ENCODE measurements at regions not wholly inside any gene's neighbourhood (a gene's known extent, or its start where the extent isn't known, plus 50 kb on each side); places are given as distances from the start of the nearest gene placed in this dataset.
A peak's percentile ranks its signal among the peaks of the same experiment; 100 is the strongest.
"Not testable (repeated sequence)": the region's sequence is repeated elsewhere in the genome, so short reads cannot be mapped to it uniquely, and the experiment has no call there.

DNA sequence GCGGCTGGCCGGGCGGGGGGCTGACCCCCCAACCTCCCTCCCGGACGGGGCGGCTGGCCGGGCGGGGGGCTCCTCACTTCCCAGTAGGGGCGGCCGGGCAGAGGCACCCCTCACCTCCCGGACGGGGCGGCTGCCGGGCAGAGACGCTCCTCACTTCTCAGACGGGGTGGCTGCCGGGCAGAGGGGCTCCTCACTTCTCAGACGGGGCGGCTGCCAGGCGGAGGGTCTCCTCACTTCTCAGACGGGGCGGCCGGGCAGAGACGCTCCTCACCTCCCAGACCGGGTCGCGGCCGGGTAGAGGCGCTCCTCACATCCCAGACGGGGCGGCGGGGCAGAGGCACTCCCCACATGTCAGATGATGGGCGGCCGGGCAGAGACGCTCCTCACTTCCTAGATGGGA, 112.6 kb upstream of the FAM174B start:
- not testable (repeated sequence) for DNase-seq

DNA sequence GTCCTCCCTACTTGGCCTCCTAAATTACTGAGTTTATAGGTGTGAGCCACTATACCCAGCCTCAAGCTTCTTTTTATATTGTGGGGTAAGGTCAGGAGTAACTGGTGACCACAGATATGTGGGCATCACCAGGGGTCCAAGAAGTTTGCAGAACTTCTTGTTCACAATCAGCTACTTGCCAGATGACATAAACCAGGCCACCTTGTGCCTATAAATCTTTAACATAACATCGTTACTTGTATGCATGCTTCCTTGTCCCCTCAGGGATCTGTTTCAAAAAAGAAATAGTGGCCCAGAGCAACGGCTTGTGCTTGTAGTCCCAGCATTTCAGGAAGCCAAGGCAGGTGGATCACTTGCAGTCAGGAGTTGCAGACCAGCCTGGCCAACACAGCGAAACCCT, 115.1 kb upstream of the FAM174B start:
- no peak for DNase-seq

GRCh38 chr15:92772061-92772460, 116.5 kb upstream of the FAM174B start:
- no peak for DNase-seq

DNA sequence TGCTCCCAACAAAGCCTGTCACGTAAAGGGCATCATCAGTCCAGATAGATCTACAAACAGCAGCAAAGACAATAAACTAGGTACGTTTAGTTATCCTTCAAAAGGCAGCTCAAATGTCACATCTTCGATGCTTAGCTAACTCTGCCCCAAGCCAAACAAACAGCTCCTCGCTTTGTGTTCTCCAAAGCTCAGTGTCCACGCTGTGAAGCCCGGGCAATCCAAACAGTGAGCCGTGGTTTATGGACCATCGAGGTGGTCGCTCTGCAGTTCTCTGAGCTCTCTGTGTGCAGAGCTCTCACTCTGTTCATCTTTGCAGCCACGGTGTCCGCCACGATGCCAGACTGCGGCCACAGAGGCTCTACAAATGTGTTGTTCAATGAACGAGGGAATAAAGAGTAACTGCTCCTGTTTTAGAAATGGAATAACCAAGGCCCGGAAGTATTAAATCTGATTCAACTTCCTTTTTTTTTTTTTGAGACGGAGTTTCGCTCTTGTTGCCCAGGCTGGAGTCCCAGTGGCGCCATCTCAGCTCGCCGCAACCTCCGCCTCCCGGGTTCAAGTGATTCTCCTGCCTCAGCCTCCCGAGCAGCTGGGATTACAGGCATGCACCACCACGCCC, 117.2 kb upstream of the FAM174B start:
- no peak for DNase-seq

DNA sequence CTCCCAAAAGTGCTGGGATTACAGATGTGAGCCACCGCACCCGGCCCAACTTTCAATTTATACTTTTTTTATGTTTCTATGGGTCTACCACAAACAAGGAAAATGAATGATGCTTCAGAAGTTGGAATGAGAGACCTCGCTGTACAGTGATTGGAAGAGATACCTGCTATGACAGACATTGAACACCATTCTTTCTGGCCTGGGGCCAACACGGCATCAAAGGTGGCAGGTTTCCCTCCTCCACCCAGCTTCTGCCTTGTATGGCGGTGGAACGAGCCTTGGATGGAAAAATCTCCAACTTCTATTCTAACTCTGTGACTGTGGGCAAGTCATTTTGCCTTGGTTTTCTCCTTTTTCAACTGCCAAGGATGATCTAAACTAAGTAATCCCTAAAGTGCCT, 117.8 kb upstream of the FAM174B start:
- no peak for DNase-seq

GRCh38 chr15:92779874-92780273, 120.2 kb upstream of the CHD2 start:
- no peak for DNase-seq

- peak; percentile 96 for DNase-seq
These were observed 119.3 kb upstream of the CHD2 start for GRCh38 chr15:92780843-92781242.

DNA sequence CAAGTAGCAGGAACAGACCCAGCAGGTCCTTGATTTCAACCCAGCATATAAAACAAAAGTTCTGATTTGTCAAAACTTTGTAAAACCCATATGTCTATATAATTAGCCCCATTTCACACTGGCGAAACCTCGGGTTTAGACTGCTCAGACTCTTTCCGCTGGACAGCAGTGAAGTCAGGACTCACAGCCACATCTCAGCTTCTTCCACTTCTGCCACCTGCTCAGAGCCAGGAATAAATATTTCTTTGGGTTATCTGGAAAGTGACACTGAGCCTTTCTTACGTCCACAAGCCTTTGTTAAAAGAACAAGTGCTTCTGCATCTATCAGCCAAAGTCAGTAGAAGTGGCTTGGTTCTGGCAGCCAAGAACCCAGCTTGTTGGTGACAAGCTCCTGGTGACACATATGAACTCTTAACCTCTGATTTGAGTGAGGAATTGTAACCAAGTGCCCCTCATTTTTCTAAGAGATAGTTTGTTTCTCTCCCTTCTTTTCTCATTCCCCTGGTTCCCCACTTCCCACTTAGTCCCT, 118.1 kb upstream of the CHD2 start:
- no peak for DNase-seq

DNA sequence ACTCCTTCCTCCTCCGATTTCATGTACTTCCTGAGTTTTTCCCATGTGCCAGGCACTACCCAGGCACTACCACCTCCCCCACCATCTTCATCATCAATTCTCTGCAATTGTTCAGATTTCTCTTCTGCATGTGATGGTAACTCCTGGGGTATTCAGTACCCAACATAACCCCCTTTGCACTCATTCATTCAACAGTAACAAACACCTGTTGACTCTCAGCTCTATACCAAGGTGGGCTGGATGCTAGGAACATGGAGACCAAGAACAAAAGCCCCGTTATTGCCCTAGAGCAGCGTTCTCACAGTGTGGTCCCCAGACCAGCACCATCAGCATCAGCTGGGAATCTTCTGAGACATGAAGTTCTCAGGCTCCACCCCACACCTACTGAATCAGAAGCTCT, 113.0 kb upstream of the CHD2 start:
- DNase-seq, result no peak

DNA sequence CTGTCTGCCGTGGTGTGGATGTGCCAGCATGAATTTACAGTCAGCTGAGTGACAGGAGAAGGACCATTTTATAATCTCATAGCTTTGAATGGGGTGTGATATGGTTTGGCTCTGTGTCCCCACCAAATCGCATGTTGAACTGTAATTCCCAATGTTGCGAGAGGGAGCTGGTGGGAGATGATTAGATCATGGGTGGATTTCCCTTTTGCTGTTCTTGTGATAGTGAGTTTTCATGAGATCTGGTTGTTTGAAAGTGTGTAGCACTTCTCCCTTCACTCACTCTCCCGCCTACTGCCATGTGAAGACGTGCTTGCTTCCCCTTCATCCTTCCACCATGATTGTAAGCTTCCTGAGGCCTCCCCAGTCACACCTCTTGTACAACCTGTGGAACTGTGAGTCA, 111.9 kb upstream of the CHD2 start:
- DNase-seq, result no peak

- not testable (repeated sequence) for DNase-seq
These were observed 111.3 kb upstream of the CHD2 start for GRCh38 chr15:92788793-92789192.

DNA sequence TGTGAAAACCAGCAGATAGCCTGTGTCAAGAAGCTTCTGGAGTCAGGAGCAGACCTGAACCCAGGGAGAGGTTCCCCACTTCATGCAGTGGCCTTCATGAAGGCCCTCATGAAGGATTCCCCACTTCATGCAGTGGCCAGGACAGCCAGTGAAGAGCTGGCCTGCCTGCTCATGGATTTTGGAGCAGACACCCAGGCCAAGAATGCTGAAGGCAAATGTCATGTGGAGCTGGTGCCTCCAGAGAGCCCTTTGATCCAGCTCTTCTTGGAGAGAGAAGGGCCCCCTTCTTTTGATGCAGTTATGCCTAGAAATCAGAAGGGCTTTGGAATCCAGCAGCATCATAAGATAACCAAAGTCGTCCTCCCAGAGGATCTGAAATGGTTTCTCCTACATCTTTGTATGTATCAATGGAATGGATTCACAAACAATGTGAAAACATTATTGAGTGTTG, 103.9 kb upstream of the CHD2 start:
- DNase-seq, result no peak

DNA sequence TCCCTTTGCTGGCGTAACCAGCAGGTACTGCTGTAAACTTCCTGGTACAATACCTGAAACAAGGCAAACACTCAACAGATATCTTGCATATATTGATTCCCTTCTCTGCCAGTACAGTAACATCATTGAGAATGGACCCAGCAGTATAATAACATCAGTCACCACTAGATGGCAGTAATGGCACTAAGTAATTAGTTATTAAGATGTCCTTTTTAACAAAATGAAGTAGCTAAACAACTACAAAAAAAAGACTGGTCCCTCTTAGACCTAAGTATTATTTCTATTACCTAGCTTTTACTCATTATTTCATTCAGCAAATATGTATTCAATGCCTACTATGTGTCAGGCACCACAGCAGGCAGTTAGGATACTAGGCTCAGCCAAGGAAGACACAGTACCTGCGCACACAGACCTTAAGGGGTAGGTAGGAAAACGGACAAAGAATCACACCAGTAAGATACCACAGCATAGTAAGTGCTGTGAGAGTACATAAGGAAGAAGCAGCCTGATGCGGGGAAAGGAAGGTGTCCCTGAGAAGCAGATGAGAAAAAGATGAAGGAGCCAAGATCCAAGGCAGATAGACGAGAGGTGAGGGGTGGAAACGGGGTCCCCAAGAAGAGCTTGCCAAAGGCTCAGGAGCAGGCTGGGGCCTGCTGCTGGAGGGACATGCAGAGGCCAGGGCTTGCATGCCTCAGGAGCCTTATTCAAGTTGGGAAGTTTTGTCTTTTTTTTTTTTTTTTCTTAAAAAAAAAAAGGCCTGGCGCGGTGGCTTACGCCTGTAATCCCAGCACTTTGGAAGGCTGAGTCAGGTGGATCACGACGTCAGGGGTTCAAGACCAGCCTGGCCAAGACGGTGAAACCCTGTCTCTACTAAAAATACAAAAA, 102.7 kb upstream of the CHD2 start:
- DNase-seq, result peak; percentile 85

- no peak for DNase-seq
These were observed 100.1 kb upstream of the CHD2 start for GRCh38 chr15:92800013-92800412.

DNA sequence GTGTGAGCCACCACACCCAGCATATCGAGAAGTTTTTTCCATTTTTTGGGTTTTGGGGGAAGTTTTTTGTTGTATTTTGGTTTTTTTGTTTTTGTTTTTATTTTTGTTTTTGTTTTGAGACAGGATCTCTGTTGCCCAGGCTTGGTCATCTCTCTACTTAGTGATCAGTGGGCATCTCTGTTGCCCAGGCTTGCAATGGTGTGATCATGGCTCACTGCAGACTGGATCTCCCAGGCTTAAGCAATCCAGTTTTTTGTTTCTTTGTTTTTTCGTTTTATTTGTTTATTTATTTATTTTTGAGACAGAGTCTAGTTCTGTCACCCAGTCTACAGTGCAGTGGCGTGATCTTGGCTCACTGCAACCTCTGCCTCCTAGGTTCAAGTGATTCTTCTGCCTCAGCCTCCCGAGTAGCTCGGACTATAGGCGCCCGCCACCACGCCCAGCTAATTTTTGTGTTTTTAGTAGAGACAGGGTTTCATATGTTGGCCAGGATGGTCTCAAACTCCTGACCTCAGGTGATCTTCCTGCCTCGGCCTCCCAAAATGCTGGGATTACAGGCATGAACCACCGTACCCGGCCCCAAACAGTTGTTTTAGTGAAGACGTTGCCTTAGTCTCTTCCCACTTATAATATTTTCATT, 99.6 kb upstream of the CHD2 start:
- not testable (repeated sequence) for DNase-seq

DNA sequence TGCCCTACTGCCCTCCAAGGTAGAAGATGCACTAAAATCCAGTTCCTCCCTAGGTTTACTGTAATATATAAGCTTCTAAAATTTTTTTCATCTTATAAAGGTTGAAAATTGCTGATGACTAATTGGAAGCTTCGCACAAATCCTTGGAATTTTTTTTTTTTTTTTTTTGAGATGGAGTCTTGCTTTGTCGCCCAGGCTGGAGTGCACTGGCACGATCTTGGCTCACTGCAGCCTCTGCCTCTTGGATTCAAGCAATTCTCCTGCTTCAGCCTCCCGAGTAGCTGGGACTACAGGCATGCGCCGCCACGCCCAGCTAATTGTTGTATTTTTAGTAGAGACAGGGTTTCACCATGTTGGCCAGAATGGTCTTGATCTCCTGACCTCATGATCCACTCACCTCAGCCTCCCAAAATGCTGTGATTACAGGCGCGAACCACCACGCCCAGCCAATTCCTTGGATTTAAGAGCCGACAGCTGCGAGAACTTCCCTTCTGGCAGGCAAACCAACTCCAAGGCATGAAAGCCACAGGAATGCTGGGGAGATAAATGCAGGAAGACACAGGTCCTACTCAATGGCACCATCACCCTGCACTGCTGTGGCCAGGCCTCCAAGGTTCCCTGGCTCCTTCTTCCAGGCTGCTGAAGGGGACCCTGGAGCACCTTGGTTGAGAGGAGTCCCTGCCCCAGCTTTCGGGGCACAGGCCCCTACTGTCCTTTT, 98.9 kb upstream of the CHD2 start:
- DNase-seq, result not testable (repeated sequence)

DNA sequence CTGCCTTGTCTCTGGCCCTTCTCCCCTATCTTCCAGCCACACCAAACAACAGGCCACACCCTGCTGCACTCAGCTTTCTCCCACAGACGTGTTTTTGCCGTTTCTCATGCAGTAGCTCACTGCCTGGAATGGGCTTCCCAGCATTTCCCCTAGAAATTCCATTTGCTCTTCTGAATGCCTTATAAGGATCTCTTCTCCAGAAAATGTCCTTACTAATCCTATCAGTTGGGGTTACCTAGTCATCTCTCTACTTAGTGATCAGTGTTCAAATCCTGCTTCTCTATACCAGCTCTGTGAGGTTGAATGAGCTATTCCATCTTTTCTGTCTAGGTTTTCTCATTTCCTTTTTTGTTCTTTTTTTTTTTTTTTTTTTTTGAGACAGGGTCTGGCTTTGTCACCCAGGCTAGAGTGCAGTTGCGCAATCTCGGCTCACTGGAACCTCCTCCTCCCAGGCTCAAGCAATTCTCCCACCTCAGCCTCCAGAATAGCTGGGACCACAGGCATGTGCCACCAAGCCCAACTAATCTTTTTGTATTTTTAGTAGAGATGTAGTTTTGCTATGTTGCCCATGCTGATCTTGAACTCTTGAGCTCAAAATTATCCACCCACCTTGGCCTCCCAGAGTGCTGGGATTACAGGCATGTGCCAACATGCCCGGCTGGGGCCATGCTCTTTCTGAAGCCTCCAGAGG, 98.2 kb upstream of the CHD2 start:
- DNase-seq, result no peak

- no peak for DNase-seq
These were observed 96.6 kb upstream of the CHD2 start for GRCh38 chr15:92803536-92803851.

- no peak for DNase-seq
These were observed 96.1 kb upstream of the CHD2 start for GRCh38 chr15:92803852-92804609.

DNA sequence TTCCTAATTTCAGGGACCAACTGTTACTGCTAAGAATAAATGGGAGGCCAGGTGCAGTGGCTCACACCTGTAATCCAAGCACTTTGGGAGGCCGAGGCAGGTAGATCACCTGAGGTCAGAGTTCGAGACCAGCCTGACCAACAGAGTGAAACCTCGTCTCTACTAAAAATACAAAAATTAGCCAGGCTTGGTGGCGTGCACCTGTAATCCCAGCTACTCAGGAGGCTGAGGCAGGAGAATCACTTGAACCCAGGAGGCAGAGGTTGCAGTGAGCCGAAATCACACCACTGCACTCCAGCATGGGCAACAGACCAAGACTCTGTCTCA, 95.6 kb upstream of the CHD2 start:
- not testable (repeated sequence) for DNase-seq

DNA sequence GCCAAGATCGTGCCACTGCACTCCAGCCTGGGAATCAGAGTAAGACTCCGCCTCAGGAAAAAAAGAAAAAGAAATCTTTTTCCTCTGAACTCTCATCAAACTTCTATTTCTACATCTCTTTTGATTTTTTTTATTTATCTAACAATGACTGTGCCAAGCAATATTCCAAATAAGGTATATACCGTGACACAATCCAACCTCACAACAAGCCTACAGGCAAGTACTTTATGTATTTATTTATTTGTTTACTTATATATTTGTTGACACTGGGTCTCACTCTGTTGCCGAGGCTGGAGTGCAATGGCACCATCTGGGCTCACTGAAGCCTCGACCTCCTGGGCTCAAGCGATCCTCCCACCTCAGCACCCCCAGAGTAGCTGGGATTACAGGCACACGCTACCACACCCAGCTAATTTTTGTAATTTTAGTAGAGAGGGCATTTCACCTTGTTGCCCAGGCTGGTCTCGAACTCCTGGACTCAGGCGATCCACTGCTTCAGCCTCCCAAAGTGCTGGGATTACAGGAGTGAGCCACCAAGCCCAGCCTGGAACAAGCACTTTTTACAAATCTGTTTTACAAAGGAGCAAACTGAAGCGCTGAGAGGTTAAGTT, 94.9 kb upstream of the CHD2 start:
- no peak for DNase-seq
